Liver (tissue), 3 donors: ENCODE measurements at regions not wholly inside any gene's neighbourhood (a gene's known extent, or its start where the extent isn't known, plus 50 kb on each side); places are given as distances from the start of the nearest gene placed in this dataset.

Experiments used
- CTCF ChIP-seq: fragments of 150-350 bp; IDR thresholded peaks from 2 replicates; pipeline ENCODE4 v1.5.1; 2017; ENCODE audit warnings: improper control_type of control experiment, low read depth, low read length; ENCODE audit not compliant: missing input control
- GABPA ChIP-seq, 2 donors: IDR thresholded peaks in 1 of 2; conservative IDR thresholded peaks in 1 of 2; 2 replicates each; pipeline ENCODE4 v1.6.1; 2016; ENCODE audit warnings: antibody characterized with exemption in 2 of 2, mild to moderate bottlenecking in 1 of 2, moderate library complexity in 1 of 2
- TF ChIP-seq, protein P1 (sequence below): IDR thresholded peaks from 2 replicates; pipeline ENCODE4 v1.6.1; 2016; ENCODE audit warnings: antibody characterized with exemption, mild to moderate bottlenecking
- donor health status: healthy.
- donor health status: healthy.

- TF ChIP-seq CTCF (no peak), GABPA (IDR thresholded peaks at IDR 0.05 in 1 of 2, conservative IDR thresholded peaks at IDR 0.05 in 1 of 2) (no peak)
- TF ChIP-seq, protein P1, sequence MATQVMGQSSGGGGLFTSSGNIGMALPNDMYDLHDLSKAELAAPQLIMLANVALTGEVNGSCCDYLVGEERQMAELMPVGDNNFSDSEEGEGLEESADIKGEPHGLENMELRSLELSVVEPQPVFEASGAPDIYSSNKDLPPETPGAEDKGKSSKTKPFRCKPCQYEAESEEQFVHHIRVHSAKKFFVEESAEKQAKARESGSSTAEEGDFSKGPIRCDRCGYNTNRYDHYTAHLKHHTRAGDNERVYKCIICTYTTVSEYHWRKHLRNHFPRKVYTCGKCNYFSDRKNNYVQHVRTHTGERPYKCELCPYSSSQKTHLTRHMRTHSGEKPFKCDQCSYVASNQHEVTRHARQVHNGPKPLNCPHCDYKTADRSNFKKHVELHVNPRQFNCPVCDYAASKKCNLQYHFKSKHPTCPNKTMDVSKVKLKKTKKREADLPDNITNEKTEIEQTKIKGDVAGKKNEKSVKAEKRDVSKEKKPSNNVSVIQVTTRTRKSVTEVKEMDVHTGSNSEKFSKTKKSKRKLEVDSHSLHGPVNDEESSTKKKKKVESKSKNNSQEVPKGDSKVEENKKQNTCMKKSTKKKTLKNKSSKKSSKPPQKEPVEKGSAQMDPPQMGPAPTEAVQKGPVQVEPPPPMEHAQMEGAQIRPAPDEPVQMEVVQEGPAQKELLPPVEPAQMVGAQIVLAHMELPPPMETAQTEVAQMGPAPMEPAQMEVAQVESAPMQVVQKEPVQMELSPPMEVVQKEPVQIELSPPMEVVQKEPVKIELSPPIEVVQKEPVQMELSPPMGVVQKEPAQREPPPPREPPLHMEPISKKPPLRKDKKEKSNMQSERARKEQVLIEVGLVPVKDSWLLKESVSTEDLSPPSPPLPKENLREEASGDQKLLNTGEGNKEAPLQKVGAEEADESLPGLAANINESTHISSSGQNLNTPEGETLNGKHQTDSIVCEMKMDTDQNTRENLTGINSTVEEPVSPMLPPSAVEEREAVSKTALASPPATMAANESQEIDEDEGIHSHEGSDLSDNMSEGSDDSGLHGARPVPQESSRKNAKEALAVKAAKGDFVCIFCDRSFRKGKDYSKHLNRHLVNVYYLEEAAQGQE: no peak
These were observed 1227.5 kb downstream of the BRD1 start for GRCh38 chr22:48600171-48600570.
